BLaER1 treated with 17β-estradiol and CSF1 and Interleukin-3, amounts not matched to agents 10 nM and 100 nM (cell line): ENCODE measurements at regions not wholly inside any gene's neighbourhood (a gene's known extent, or its start where the extent isn't known, plus 50 kb on each side); places are given as distances from the start of the nearest gene placed in this dataset.
A peak's percentile ranks its signal among the peaks of the same experiment; 100 is the strongest.

ENCODE experiments used
- H3K27ac ChIP-seq, 11 experiments: shearing (Covaris generic); formaldehyde crosslinking; 2 replicates each; pipeline ENCODE4 v1.8.1; 2022
- H3K27me3 ChIP-seq, 11 experiments: shearing (Covaris generic); formaldehyde crosslinking; 2 replicates each; pipeline ENCODE4 v1.8.1; 2022
- H3K36me3 ChIP-seq, 11 experiments: shearing (Covaris generic); formaldehyde crosslinking; 2 replicates each; pipeline ENCODE4 v1.8.1; 2022
- H3K4me1 ChIP-seq, 10 experiments: shearing (Covaris generic); formaldehyde crosslinking; 2 replicates each; pipeline ENCODE4 v1.8.1; 2022
- H3K4me2 ChIP-seq, 11 experiments: shearing (Covaris generic); formaldehyde crosslinking; 2 replicates each; pipeline ENCODE4 v1.8.1; 2022
- H3K4me3 ChIP-seq, 10 experiments: shearing (Covaris generic); formaldehyde crosslinking; 2 replicates each; pipeline ENCODE4 v1.8.1; 2022
- H3K9ac ChIP-seq, 11 experiments: shearing (Covaris generic); formaldehyde crosslinking; 2 replicates each; pipeline ENCODE4 v1.8.1; 2022
- H3K9me3 ChIP-seq, 11 experiments: shearing (Covaris generic); formaldehyde crosslinking; replicated peaks in 1 of 11; 2 replicates each; pipeline ENCODE4 v1.8.1; 2022
- H4K20me1 ChIP-seq, 11 experiments: shearing (Covaris generic); formaldehyde crosslinking; 2 replicates each; pipeline ENCODE4 v1.8.1; 2022
- Cebpa-rat ChIP-seq, 11 experiments: shearing (Covaris generic); IDR thresholded peaks; 2 replicates each; pipeline ENCODE4 v1.8.1; 2022

DNA sequence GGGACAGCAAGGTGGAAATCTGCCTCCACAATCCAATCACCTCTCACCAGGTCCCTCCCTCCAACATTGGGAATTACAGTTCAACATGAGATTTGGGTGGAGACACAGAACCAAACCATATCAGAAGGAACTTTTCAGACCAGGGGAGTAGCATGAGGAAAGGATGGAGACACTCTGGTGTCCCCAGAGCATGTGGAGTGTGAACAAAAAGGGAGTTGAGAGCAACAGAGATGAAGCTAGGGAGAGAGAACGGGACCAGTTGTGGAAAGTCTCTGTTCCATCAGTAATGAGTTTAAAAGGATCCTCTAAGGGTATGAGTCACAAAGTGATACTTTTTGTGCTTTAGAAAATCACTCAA is 382.0 kb downstream of the SFMBT2 start:
- Histone ChIP-seq H4K20me1 (no peaks in the 10 kb centered on the region), H3K4me2 (peak overlapping the region in 6 of 11 experiments; percentile 14 to 66 (median 62); a peak in 12 of 22 replicates), H3K27me3 (no peaks in the 10 kb centered on the region), H3K9me3 (peaks cover 10 to 41% (median 30%) of the 10 kb centered on the region in 11 experiments), H3K27ac (peak overlapping the region in 4 of 11 experiments; percentile 15 to 45 (median 35); a peak in 4 of 22 replicates), H3K4me1 (peaks cover 0 to 29% (median 16%) of the 10 kb centered on the region in 10 experiments; a peak in 12 of 20 replicates), H3K36me3 (peaks cover 0 to 19% (median 4%) of the 10 kb centered on the region in 11 experiments; a peak in 6 of 22 replicates), H3K9ac (no peak overlapping the region), H3K4me3 (no peak overlapping the region)
- TF ChIP-seq Cebpa-rat (IDR thresholded peaks at IDR 0.05): no peak

DNA sequence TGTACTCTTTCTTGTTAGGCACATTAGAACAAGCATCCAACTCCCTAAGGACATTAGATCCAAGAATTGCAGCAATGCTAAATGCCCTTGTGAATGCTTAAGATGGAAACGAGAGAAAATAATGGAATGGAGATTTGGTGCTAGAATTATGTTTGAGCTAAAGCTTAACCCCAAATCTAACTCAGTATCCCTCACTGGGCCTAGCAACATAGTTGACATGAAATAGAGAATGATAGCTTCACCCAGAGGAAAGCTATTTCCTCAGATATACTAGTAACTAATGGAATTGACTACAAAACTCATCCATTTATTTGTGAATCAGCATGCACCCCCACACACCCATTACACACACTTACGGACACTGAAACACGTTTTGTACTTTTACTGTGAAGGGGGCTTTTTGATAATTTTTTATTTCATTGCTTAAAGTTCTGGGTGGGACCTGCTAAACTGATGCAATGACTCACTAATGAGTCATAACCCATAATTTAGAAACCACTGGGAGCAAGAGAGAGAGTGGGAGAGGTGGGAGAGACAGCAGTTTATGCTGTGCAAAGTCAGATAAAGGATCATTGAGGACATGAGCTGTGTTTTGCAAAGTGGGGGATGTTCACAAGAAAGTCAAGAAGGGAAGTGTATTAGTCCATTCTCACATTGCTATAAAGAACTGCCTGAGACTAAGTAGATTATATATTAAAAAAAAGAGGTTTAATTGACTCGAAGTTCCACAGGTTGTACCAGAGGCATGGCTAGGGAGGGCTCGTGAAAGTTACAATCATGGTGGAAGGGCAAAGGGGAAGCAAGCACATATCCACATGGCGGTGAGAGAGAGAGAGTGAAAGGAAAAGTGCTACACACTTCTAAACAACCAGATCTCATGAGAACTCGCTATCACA is 382.7 kb downstream of the SFMBT2 start:
- no peak overlapping the region for H3K4me3 ChIP-seq
- no peaks in the 10 kb centered on the region for H4K20me1 ChIP-seq
- peaks cover 0 to 29% (median 16%) of the 10 kb centered on the region in 10 experiments; a peak in 12 of 20 replicates for H3K4me1 ChIP-seq
- H3K9me3 ChIP-seq: peaks cover 16 to 47% (median 31%) of the 10 kb centered on the region in 11 experiments
- H3K27ac ChIP-seq: peak overlapping the region in 4 of 11 experiments; percentile 15 to 45 (median 35); a peak in 4 of 22 replicates
- peak overlapping the region in 7 of 11 experiments; percentile 5 to 66 (median 62); a peak in 12 of 22 replicates for H3K4me2 ChIP-seq
- no peaks in the 10 kb centered on the region for H3K27me3 ChIP-seq
- no peak for TF ChIP-seq Cebpa-rat (IDR thresholded peaks at IDR 0.05)
- H3K36me3 ChIP-seq: peaks cover 0 to 19% (median 4%) of the 10 kb centered on the region in 11 experiments; a peak in 6 of 22 replicates
- no peak overlapping the region for H3K9ac ChIP-seq

DNA sequence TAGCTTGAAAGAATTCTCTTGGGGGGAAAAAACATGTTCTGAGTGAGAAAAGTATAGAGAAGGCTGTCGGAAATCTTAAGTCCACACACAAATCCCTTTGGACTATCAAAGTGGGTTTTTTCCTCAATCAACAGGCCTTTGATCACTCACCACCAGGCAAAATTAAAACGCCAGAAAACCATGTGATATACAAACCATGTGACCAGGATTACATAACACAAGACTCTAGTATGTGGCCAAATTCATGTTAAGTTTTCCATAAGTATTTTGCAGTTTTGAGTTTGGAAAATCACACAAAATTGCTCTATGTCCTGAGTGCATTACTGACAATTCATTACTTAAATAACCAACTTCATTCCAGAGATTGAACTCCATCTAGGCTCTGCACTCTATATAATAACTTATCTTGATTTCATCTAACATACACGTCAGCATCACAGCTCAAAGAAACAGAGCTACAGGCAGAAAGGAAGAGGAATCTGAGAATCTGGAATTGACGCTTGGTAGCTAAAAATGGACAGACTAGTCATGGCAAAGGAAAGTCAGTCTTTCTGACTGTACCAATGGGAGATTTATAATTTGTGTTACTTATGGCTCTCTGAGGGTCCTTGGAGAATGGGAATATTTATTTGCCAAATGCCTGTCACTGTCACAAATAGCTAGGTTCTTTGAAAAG is 383.5 kb downstream of the SFMBT2 start:
- Histone ChIP-seq H3K9ac (no peak overlapping the region), H3K9me3 (peaks cover 22 to 51% (median 37%) of the 10 kb centered on the region in 11 experiments), H3K36me3 (peaks cover 0 to 19% (median 4%) of the 10 kb centered on the region in 11 experiments; a peak in 6 of 22 replicates), H3K27ac (0 out of 22 replicates have a peak overlapping the region, but pooled peaks of 1 of the 11 experiments have one; percentile 33), H3K27me3 (no peaks in the 10 kb centered on the region), H3K4me1 (peaks cover 0 to 29% (median 16%) of the 10 kb centered on the region in 10 experiments; a peak in 12 of 20 replicates), H3K4me3 (no peak overlapping the region), H4K20me1 (no peaks in the 10 kb centered on the region), H3K4me2 (peak overlapping the region in 5 of 11 experiments; percentile 14 to 65 (median 62); a peak in 6 of 22 replicates)
- no peak for TF ChIP-seq Cebpa-rat (IDR thresholded peaks at IDR 0.05)

DNA sequence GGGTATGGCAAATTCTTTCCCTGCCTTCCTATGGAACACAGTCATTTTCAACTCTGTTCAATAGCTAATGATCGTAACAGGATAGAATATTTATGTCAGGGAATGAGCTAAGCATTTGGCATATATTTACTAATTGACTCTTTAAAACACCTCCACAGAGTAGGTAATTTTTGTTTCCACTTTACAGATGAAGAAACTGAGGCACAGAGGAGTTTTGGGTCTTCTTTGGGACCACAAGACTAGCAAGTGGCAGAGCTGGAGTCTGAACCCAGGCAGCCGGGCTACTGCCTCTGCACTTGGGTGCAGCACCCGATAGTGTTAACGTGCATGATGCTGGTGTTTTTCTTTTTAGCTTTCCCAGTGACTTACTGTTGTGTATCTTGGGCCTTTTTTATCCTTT is 384.0 kb downstream of the SFMBT2 start:
- H3K9ac ChIP-seq: no peak overlapping the region
- peaks cover 0 to 29% (median 16%) of the 10 kb centered on the region in 10 experiments; a peak in 12 of 20 replicates for H3K4me1 ChIP-seq
- peaks cover 0 to 19% (median 4%) of the 10 kb centered on the region in 11 experiments; a peak in 6 of 22 replicates for H3K36me3 ChIP-seq
- peaks cover 22 to 51% (median 40%) of the 10 kb centered on the region in 11 experiments for H3K9me3 ChIP-seq
- H3K27me3 ChIP-seq: no peaks in the 10 kb centered on the region
- H4K20me1 ChIP-seq: no peaks in the 10 kb centered on the region
- no peak overlapping the region for H3K4me2 ChIP-seq
- H3K27ac ChIP-seq: no peak overlapping the region
- no peak overlapping the region for H3K4me3 ChIP-seq
- TF ChIP-seq Cebpa-rat (IDR thresholded peaks at IDR 0.05): no peak

DNA sequence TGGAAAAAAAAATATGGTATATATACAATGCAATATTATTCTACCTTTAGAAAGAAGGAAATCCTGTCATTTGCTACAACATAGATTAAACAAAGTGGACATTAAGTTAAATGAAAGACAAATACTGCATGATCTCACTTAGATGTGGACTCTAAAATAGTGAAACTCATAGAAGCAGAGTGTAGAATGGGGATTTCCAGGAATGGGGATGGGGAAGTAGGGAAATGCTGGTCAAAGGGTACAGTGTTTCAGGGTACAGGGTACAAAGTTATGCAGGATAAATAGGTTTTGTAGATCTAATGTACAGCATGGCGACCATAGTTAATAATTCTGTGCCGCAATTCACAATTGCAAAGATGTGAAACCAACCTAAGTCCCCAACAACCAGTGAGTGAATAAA is 385.5 kb downstream of the SFMBT2 start:
- Histone ChIP-seq H3K9ac (no peak overlapping the region), H3K36me3 (peaks cover 0 to 13% (median 0%) of the 10 kb centered on the region in 11 experiments; a peak in 3 of 22 replicates), H3K4me3 (no peak overlapping the region), H3K9me3 (peaks cover 15 to 41% (median 31%) of the 10 kb centered on the region in 11 experiments), H3K27me3 (no peaks in the 10 kb centered on the region), H3K4me2 (no peak overlapping the region), H3K27ac (no peak overlapping the region), H4K20me1 (no peaks in the 10 kb centered on the region), H3K4me1 (peaks cover 0 to 29% (median 16%) of the 10 kb centered on the region in 10 experiments; a peak in 12 of 20 replicates)
- TF ChIP-seq Cebpa-rat (IDR thresholded peaks at IDR 0.05): no peak

DNA sequence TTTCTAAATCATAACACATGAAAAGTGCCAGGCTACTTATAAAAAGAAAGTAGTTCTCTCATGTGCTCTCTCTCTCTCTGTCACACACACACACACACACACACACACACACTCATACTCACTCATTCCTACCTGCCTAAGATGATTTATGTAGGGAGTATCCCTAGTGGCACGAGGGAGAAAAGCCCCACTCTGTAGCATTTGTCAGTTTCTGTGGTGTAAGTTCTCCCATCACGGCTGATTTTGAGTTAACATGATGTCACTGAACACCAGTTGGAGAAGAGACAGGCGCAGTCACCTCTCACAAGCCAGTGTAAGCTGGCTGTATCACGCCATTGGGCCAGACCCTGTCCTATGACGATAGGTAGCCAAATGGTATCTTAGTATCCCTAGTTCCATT is 395.4 kb downstream of the SFMBT2 start:
- Histone ChIP-seq H3K4me1 (no peaks in the 10 kb centered on the region), H3K36me3 (peaks cover 0 to 7% (median 0%) of the 10 kb centered on the region in 11 experiments; a peak in 2 of 22 replicates), H3K27me3 (no peaks in the 10 kb centered on the region), H3K4me2 (no peak overlapping the region), H4K20me1 (no peaks in the 10 kb centered on the region), H3K4me3 (no peak overlapping the region), H3K9ac (no peak overlapping the region), H3K9me3 (peaks cover 19 to 25% (median 23%) of the 10 kb centered on the region in 11 experiments), H3K27ac (no peak overlapping the region)
- no peak for TF ChIP-seq Cebpa-rat (IDR thresholded peaks at IDR 0.05)

DNA sequence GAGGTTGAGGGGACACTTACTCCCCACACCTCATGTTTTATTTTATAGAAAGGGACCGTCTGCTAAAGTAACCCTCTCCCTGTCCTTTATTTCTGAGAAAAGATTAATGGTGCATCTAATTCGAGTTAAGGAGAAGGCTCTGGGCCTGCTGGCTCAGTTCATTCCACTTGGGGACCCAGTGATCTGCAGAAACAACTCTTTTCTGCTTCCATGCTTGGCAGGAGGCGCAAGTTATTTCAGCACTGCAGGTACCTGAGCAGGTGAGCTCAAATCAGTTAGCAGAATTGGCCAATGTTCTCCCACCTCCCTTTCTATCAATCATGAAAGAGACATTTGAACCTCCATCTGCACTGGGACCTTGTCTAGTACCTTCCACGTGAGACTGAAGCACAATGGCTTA is 396.1 kb downstream of the SFMBT2 start:
- Histone ChIP-seq H4K20me1 (no peaks in the 10 kb centered on the region), H3K27me3 (no peaks in the 10 kb centered on the region), H3K36me3 (peaks cover 0 to 7% (median 0%) of the 10 kb centered on the region in 11 experiments; a peak in 2 of 22 replicates), H3K9ac (no peak overlapping the region), H3K9me3 (peaks cover 12 to 22% (median 17%) of the 10 kb centered on the region in 11 experiments), H3K4me3 (no peak overlapping the region), H3K4me2 (no peak overlapping the region), H3K27ac (no peak overlapping the region), H3K4me1 (no peaks in the 10 kb centered on the region)
- no peak for TF ChIP-seq Cebpa-rat (IDR thresholded peaks at IDR 0.05)

DNA sequence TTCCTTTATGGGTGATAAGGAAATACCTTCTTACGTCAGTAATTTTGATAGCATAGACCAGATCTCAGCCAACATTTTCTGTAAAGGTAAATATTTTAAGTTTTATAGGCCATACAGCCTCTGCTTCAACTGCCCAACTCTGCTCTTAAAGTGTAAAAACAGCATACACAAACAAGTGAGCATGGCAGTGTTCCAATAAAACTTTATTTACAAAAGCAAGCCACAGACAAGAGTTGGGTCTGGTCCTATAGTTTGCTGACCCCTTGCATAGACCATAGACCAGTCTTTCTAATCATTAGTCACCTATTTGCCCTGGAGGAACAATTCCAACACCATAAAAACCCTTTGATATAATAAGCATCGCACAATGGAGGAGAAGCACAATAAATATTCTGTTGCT is 398.8 kb downstream of the SFMBT2 start:
- no peak overlapping the region for H3K4me3 ChIP-seq
- no peak overlapping the region for H3K9ac ChIP-seq
- H4K20me1 ChIP-seq: no peaks in the 10 kb centered on the region
- no peaks in the 10 kb centered on the region for H3K36me3 ChIP-seq
- H3K4me2 ChIP-seq: no peak overlapping the region
- TF ChIP-seq Cebpa-rat (IDR thresholded peaks at IDR 0.05): no peak
- peaks cover 0 to 11% (median 7%) of the 10 kb centered on the region in 11 experiments; a peak in 5 of 22 replicates for H3K9me3 ChIP-seq
- H3K4me1 ChIP-seq: no peaks in the 10 kb centered on the region
- no peak overlapping the region for H3K27ac ChIP-seq
- no peaks in the 10 kb centered on the region for H3K27me3 ChIP-seq

DNA sequence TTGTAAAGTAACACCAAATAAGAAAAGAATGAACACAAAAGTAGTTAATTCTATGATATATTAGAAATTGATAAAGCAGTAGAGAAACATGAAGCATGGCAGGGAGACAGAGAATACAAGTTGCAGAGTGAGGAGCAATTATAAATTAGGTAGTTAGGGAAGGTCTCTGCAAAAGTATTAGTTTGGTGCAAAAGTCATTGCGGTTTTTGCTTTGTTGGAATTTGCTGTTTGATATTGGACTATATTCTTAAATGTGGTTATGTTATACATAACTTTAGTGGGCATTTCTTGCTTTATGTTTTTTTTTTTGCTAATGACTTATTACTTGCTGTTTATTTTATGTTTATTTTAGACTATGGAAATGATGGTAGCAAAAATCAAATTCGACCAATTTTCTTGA is 402.2 kb downstream of the SFMBT2 start:
- no peak overlapping the region for H3K9ac ChIP-seq
- H3K4me1 ChIP-seq: peaks cover 0 to 11% (median 5%) of the 10 kb centered on the region in 10 experiments; a peak in 6 of 20 replicates
- no peak overlapping the region for H3K27ac ChIP-seq
- no peak for TF ChIP-seq Cebpa-rat (IDR thresholded peaks at IDR 0.05)
- no peaks in the 10 kb centered on the region for H4K20me1 ChIP-seq
- H3K36me3 ChIP-seq: no peaks in the 10 kb centered on the region
- no peak overlapping the region for H3K4me3 ChIP-seq
- no peaks in the 10 kb centered on the region for H3K27me3 ChIP-seq
- H3K9me3 ChIP-seq: peaks cover 0 to 11% (median 7%) of the 10 kb centered on the region in 11 experiments; a peak in 5 of 22 replicates
- no peak overlapping the region for H3K4me2 ChIP-seq
